MM.1S (cell line): ENCODE measurements at regions not wholly inside any gene's neighbourhood (a gene's known extent, or its start where the extent isn't known, plus 50 kb on each side); places are given as distances from the start of the nearest gene placed in this dataset.

ENCODE experiments used
- EZH2phosphoT487 ChIP-seq: fragments of 300-600 bp; sonication (generic); IDR thresholded peaks from 2 replicates; pipeline ENCODE4 v1.6.1; 2018; ENCODE audit warnings: antibody characterized with exemption, low read length
- TF ChIP-seq, protein P1 (sequence below): fragments of 300-600 bp; sonication (generic); IDR thresholded peaks from 2 replicates; pipeline ENCODE4 v1.5.1; 2016; ENCODE audit warnings: antibody characterized with exemption, low read length, mixed read lengths

DNA sequence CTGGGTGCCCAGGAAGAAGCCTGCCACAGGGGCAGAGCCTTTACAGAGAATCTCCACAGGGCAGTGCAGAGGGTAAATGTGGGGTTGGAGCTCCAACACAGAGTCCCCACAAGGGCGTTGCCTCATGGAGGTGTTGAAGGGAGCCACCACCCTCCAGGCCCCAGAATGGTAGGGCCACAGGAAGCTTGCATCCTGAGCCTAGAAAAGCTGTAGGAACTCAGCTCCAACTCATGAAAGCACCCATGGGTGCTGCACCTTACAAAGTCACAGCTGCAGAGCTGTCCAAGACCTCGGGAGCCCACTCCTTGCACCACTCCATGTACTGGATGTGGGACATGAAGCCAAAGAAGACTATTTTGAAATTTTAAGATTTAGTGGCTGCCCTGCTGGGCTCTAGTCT, 73.3 kb upstream of the KCNH8 start:
- TF ChIP-seq, protein P1, sequence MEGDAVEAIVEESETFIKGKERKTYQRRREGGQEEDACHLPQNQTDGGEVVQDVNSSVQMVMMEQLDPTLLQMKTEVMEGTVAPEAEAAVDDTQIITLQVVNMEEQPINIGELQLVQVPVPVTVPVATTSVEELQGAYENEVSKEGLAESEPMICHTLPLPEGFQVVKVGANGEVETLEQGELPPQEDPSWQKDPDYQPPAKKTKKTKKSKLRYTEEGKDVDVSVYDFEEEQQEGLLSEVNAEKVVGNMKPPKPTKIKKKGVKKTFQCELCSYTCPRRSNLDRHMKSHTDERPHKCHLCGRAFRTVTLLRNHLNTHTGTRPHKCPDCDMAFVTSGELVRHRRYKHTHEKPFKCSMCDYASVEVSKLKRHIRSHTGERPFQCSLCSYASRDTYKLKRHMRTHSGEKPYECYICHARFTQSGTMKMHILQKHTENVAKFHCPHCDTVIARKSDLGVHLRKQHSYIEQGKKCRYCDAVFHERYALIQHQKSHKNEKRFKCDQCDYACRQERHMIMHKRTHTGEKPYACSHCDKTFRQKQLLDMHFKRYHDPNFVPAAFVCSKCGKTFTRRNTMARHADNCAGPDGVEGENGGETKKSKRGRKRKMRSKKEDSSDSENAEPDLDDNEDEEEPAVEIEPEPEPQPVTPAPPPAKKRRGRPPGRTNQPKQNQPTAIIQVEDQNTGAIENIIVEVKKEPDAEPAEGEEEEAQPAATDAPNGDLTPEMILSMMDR: no peak
- no peak for TF ChIP-seq EZH2phosphoT487
